ENCODE measurements at regions not wholly inside any gene's neighbourhood (a gene's known extent, or its start where the extent isn't known, plus 50 kb on each side); places are given as distances from the start of the nearest gene placed in this dataset.

DNA sequence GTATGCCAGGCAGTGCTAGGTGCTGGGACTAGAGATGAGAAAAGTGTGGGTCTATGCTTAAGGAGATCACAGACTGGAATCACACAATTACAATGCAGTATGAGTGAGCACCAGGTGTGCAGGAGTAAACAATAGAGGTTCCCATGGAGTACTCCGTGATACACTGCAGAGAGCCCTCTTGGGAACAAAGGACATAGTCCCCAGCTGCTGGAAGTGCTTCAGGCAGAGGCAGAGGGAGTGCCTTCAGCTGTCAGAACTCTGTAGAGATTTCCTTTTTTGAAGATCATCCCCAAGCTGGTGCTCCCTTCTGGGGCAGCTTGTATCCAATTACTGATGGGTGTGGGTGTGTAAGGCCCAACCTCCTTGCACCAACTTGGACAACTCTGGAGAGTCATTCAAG is 143.5 kb upstream of the PLET1 start:
- no peak for DNase-seq (ENCODE audit: insufficient read length, low spot score)
- no peak for FAIRE-seq
- TF ChIP-seq POLR2AphosphoS5 (IDR thresholded peaks at IDR 0.05; ENCODE audit: low read depth, low read length): no peak
- no peak for TF ChIP-seq PAX5 (IDR thresholded peaks at IDR 0.05; ENCODE audit: insufficient read depth, low read length, severe bottlenecking)
- no peak for TF ChIP-seq SPI1 (IDR thresholded peaks at IDR 0.05; ENCODE audit: low read depth, low read length)
- TF ChIP-seq POU2F2 (IDR thresholded peaks at IDR 0.05; ENCODE audit: low read depth, low read length): no peak
- no peak for TF ChIP-seq TAF1 (IDR thresholded peaks at IDR 0.05; ENCODE audit: low read depth, low read length)
- TF ChIP-seq POLR2A (IDR thresholded peaks at IDR 0.05; ENCODE audit: low read depth, low read length): no peak

DNA sequence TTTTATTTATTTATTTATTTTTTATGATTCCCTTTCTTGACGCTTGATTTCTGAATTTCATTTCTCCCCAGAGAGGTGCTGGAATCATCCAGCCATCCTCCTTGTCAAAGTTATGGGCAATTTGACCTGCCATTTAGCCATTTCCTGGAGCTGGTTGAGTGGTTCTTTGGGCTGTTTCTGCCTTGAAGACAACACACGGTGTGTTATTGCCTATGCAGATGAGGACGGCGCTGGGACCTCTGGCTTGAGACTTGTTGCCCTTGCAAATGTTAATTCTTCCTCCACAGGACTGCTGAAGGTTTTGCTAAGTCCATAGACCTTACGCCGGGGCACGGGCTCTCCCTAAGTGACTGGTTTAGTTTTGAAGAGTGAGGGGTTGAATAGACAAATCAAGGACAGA is 147.9 kb upstream of the PLET1 start:
- FAIRE-seq (no peak), DNase-seq (ENCODE audit: insufficient read length, low spot score) (no peak)
- TF ChIP-seq TAF1 (IDR thresholded peaks at IDR 0.05; ENCODE audit: low read depth, low read length): no peak
- no peak for TF ChIP-seq SPI1 (IDR thresholded peaks at IDR 0.05; ENCODE audit: low read depth, low read length)

DNA sequence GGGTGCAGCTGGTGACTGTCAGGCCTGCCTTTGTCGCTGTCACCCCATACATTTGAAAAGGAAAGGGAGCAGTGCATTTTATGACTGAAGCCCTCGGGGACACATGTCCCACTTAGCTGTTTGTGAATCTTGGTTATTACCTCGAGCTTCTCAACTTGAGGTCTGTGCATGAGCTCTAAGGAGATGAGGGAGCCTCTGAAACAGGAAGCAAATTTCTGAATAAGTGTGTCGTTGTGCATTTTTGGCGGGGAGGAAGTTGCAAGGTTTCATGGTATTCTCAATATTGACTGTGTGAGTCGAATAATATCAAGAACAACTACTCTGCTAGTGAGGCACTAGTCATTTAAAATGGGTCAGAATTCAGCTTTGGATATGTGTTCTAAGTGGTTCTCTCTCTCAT is 149.7 kb upstream of the PLET1 start:
- no peak for TF ChIP-seq POU2F2 (IDR thresholded peaks at IDR 0.05; ENCODE audit: low read depth, low read length)
- TF ChIP-seq PAX5 (IDR thresholded peaks at IDR 0.05; ENCODE audit: insufficient read depth, low read length, severe bottlenecking): no peak
- no peak for TF ChIP-seq POLR2A (IDR thresholded peaks at IDR 0.05; ENCODE audit: low read depth, low read length)
- TF ChIP-seq SPI1 (IDR thresholded peaks at IDR 0.05; ENCODE audit: low read depth, low read length): no peak
- TF ChIP-seq POLR2AphosphoS5 (IDR thresholded peaks at IDR 0.05; ENCODE audit: low read depth, low read length): no peak
- FAIRE-seq (no peak), DNase-seq (ENCODE audit: insufficient read length, low spot score) (no peak)

DNA sequence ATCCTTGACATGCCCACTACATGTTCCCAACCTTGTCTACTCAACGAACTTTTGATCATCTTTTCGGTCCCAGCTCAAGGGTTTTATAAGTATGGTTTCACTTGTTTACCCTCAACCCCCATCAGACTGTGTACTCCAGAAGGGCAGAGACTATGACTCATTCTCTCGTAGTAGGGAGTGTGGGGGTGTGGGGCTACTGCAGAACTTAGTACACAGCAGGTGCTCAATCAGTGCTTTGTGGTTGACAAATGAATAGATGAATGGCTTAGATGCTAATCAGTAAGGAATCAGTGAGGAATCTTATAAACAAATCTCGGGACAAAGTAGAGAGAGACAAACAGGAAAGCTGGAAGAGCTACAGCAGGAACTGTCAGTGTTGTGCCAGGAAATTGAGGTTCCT is 151.7 kb upstream of the PLET1 start:
- no peak for DNase-seq (ENCODE audit: insufficient read length, low spot score)
- FAIRE-seq: no peak
- TF ChIP-seq SPI1 (IDR thresholded peaks at IDR 0.05; ENCODE audit: low read depth, low read length) (no peak), PAX5 (IDR thresholded peaks at IDR 0.05; ENCODE audit: insufficient read depth, low read length, severe bottlenecking) (no peak), POLR2AphosphoS5 (IDR thresholded peaks at IDR 0.05; ENCODE audit: low read depth, low read length) (no peak), POLR2A (IDR thresholded peaks at IDR 0.05; ENCODE audit: low read depth, low read length) (no peak), POU2F2 (IDR thresholded peaks at IDR 0.05; ENCODE audit: low read depth, low read length) (no peak), TAF1 (IDR thresholded peaks at IDR 0.05; ENCODE audit: low read depth, low read length) (no peak)

DNA sequence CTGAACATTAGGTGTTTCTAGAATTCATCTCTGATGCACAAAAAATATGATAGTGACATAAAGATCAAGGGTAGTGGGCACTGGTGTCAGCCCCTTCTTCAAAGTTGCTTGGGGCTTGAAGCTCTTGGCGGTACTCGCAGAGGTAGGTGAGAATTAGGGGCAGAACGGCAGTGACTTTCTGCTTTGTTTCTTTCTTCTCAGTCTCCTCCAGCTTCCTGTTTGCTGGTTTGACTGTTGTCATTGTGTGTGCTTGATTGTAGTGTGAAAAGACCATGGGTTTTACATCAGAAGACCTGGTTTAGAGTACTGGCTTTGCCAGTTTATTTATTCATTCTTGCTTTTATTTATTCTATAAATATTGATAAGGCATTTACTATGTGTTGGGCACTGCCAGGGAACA is 156.7 kb upstream of the PLET1 start:
- DNase-seq (ENCODE audit: insufficient read length, low spot score) (no peak), FAIRE-seq (no peak)

DNA sequence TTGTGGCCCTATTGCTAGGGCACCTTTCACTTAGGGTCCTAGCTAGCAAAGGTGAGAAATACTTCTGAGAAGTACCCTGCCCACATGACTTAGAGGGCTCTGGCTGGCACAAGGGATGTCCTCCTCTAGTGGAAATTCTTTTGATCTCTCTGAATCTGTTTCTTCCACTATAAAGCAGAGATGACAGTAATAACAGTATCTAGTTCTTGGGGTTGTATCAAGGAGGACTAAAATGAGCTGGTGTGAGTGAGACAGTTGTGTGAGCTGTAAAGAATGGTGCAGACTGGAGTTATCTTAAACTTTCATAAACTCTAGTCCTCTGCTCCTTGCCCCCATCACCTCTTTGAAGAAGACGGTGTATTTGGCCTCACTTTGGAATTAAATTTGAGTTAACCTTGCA is 157.8 kb upstream of the PLET1 start:
- DNase-seq (ENCODE audit: insufficient read length, low spot score) (no peak), FAIRE-seq (no peak)

More for the DNA sequence above, 156.7 kb upstream of the PLET1 start:
- TF ChIP-seq SPI1 (IDR thresholded peaks at IDR 0.05; ENCODE audit: low read depth, low read length): no peak
- no peak for TF ChIP-seq TAF1 (IDR thresholded peaks at IDR 0.05; ENCODE audit: low read depth, low read length)
- TF ChIP-seq PAX5 (IDR thresholded peaks at IDR 0.05; ENCODE audit: insufficient read depth, low read length, severe bottlenecking): no peak
- TF ChIP-seq POLR2A (IDR thresholded peaks at IDR 0.05; ENCODE audit: low read depth, low read length): no peak
- no peak for TF ChIP-seq POU2F2 (IDR thresholded peaks at IDR 0.05; ENCODE audit: low read depth, low read length)
- TF ChIP-seq POLR2AphosphoS5 (IDR thresholded peaks at IDR 0.05; ENCODE audit: low read depth, low read length): no peak

DNA sequence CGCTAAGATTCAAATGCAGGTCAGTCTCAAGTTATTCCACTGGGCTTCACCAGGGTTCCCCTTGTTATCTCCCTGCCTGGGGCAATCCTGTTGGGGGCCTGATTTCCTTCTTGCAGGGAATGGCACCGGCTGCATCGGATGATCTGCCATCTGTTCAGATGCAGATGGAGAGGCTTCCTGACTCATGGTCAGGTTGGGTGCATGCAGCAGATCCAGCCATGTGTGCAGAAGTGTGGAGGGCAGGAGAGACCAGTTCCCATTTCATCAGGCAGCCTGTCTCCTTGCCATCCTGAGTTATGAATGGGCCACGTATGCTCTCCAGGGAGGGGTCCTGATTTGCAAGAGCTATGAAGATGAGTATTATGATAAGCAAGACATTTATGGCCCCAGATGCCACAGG is 161.2 kb upstream of the PLET1 start:
- DNase-seq (ENCODE audit: insufficient read length, low spot score) (no peak), FAIRE-seq (no peak)
- TF ChIP-seq SPI1 (IDR thresholded peaks at IDR 0.05; ENCODE audit: low read depth, low read length): no peak
- TF ChIP-seq POLR2A (IDR thresholded peaks at IDR 0.05; ENCODE audit: low read depth, low read length): no peak
- no peak for TF ChIP-seq POU2F2 (IDR thresholded peaks at IDR 0.05; ENCODE audit: low read depth, low read length)
- no peak for TF ChIP-seq POLR2AphosphoS5 (IDR thresholded peaks at IDR 0.05; ENCODE audit: low read depth, low read length)
- no peak for TF ChIP-seq PAX5 (IDR thresholded peaks at IDR 0.05; ENCODE audit: insufficient read depth, low read length, severe bottlenecking)
- no peak for TF ChIP-seq TAF1 (IDR thresholded peaks at IDR 0.05; ENCODE audit: low read depth, low read length)

More for the DNA sequence above, 157.8 kb upstream of the PLET1 start:
- TF ChIP-seq POLR2A (IDR thresholded peaks at IDR 0.05; ENCODE audit: low read depth, low read length) (no peak), PAX5 (IDR thresholded peaks at IDR 0.05; ENCODE audit: insufficient read depth, low read length, severe bottlenecking) (no peak)

DNA sequence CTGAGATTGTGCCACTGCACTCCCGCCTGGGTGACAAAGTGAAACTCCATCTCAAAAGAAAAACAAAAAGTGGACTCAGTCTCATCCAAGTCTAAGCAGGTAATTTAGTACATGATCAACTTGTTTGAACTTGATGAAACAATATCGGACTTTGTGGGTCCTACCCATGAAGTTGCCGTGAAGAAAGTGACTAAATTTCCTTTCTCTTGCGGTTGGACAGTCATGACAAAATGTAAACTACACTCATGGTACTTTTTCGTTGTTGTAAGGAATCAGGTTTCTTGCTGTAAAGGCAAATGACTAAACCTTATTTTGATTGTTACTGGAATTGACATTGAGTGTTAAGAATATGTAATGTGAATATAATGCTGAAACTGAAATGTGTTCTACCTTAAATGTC is 164.5 kb upstream of the PLET1 start:
- FAIRE-seq (no peak), DNase-seq (ENCODE audit: insufficient read length, low spot score) (no peak)
- TF ChIP-seq POLR2AphosphoS5 (IDR thresholded peaks at IDR 0.05; ENCODE audit: low read depth, low read length) (no peak), SPI1 (IDR thresholded peaks at IDR 0.05; ENCODE audit: low read depth, low read length) (no peak), TAF1 (IDR thresholded peaks at IDR 0.05; ENCODE audit: low read depth, low read length) (no peak), PAX5 (IDR thresholded peaks at IDR 0.05; ENCODE audit: insufficient read depth, low read length, severe bottlenecking) (no peak), POU2F2 (IDR thresholded peaks at IDR 0.05; ENCODE audit: low read depth, low read length) (no peak), POLR2A (IDR thresholded peaks at IDR 0.05; ENCODE audit: low read depth, low read length) (no peak)

DNA sequence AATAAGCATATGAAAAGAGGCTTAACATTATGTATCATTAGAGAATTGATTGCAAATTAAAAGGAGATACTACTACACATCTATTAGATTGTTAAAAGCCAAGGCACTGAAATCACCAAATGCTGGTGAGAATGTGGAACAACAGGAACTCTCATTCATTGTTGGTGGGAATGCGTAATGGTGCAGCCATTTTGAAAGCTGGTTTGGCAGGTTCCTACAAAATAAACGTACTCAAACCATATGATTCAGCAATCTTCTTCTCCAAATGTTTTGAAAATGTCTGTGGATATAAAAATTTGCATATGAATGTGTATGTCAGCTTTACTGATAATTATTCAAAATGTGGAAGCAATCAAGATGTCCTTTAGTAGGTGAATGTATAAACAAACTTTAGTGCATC is 176.4 kb upstream of the PLET1 start:
- DNase-seq (ENCODE audit: insufficient read length, low spot score) (no peak), FAIRE-seq (no peak)
- TF ChIP-seq POLR2AphosphoS5 (IDR thresholded peaks at IDR 0.05; ENCODE audit: low read depth, low read length) (no peak), POU2F2 (IDR thresholded peaks at IDR 0.05; ENCODE audit: low read depth, low read length) (no peak), PAX5 (IDR thresholded peaks at IDR 0.05; ENCODE audit: insufficient read depth, low read length, severe bottlenecking) (no peak), TAF1 (IDR thresholded peaks at IDR 0.05; ENCODE audit: low read depth, low read length) (no peak), SPI1 (IDR thresholded peaks at IDR 0.05; ENCODE audit: low read depth, low read length) (no peak), POLR2A (IDR thresholded peaks at IDR 0.05; ENCODE audit: low read depth, low read length) (no peak)

DNA sequence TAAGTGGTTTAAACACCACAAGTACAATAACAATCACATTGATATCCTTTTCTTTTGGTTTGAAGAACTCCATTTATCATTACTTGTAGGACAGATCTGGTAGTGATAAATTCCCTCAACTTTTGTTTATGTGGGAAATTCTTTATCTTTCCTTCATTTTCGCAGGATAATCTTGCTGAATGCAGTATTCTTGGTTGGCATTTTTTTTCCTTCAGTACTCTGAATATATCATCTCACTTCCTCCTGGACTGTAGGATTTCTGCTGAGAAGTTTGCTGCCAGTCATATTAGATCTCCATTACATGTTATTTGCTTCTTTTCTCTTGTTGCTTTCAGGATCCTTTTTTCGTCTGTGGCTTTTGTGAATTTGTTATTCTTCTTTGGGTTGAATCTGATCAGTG is 179.0 kb upstream of the PLET1 start:
- no peak for DNase-seq (ENCODE audit: insufficient read length, low spot score)
- TF ChIP-seq POLR2AphosphoS5 (IDR thresholded peaks at IDR 0.05; ENCODE audit: low read depth, low read length) (no peak), PAX5 (IDR thresholded peaks at IDR 0.05; ENCODE audit: insufficient read depth, low read length, severe bottlenecking) (no peak), POU2F2 (IDR thresholded peaks at IDR 0.05; ENCODE audit: low read depth, low read length) (no peak), SPI1 (IDR thresholded peaks at IDR 0.05; ENCODE audit: low read depth, low read length) (no peak), TAF1 (IDR thresholded peaks at IDR 0.05; ENCODE audit: low read depth, low read length) (no peak), POLR2A (IDR thresholded peaks at IDR 0.05; ENCODE audit: low read depth, low read length) (no peak)
- FAIRE-seq: no peak

Measured in GM12891 (cell line).